ENCODE measurements at regions not wholly inside any gene's neighbourhood (a gene's known extent, or its start where the extent isn't known, plus 50 kb on each side); places are given as distances from the start of the nearest gene placed in this dataset.

DNA sequence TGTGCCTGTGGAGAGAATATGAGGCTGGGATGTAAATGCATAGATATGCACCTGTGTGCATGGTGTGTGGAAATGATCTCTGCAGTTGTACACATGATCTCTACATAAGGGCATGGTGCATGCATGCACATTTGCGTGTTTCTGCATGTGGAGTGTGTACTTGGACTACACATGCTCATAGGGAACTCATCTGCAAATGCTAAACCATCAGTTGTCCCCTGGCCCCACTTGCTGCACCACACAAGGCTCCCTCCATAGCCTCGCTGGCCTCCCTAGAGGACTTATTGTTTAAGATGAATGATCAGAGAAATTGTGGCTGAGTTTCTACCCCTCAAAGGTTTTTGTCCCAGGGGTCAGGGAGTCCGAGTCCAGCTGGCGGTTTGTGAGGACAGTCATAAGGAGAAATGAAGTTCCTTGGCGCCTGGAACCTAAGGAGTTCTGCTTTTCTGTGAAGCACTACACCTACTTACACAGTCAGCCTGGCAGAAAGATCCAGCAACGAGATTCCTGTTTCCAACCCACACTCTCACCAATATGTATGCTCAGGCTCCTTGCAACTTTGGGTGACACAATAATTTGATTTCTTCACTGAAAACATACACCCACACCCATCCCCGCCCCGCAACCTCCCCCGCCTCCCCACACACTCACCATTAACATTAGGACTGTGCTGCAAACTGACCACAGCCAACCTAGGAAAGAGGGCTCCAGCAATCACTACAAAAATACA is 79.9 kb upstream of the CPEB4 start:
- no peak for DNase-seq

DNA sequence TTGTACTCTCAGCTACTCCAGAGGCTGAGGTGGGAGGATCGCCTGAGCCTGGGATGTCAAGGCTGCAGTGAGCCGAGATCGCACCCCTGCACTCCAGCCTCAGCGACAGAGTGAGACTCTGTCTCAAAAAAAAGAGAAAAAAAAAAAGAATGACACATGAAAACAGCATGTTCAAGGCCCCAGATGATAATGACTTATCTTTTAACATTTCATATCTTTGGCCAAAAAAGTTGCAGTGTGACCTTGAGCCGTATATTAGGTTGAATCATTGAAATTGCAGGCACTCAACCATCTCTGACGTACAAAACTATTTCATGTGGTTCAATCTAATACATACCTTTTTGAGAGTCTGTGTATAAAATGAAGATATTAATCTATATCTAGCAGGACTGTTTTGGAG is 79.1 kb upstream of the CPEB4 start:
- no peak for DNase-seq

- no peak for DNase-seq
These were observed 75.2 kb upstream of the CPEB4 start for GRCh38 chr5:173812811-173813550.

GRCh38 chr5:173814053-173814452 is 74.1 kb upstream of the CPEB4 start:
- no peak for DNase-seq

- no peak for DNase-seq
These were observed 72.6 kb upstream of the CPEB4 start for GRCh38 chr5:173815571-173815970.

DNA sequence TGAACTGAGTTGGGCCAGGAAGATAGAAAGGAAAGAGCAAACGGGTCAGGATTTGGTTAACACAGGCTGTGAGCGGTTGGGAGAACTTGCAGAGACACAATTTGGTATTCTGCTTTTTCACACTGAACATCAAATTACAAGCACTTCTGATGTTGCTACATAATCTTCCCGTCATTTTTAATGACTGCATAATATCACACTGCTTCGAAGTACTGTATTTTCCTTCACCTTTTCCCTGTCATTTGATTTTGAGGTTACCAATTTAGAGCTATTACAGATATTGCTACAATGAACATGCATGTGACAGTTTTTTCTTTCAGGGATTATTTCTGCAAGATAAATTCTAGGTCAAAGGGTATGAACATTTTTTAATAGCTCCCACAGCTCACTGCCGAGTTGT is 71.4 kb upstream of the CPEB4 start:
- no peak for DNase-seq

DNA sequence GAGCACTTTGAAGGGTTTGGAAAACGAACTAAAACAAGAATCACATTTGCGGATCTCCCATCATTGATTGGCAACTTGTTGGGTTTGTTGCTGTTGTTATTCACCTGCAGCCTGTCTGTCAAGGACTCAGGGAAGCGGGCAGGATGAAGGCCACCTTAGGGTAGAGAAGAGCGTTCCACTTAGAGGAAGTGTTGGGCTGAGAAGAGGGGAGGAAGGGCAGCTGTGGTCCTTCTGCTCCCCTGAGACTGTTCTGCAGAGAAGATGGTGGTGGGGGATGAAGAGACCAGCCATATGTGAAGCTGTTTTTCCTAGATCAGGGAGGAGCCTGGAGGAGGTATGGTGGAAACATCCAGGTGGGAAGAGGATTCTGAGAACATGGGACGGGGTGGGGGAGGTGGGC is 70.6 kb upstream of the CPEB4 start:
- DNase-seq: no peak

GRCh38 chr5:173819521-173819920 is 68.6 kb upstream of the CPEB4 start:
- DNase-seq: no peak

DNA sequence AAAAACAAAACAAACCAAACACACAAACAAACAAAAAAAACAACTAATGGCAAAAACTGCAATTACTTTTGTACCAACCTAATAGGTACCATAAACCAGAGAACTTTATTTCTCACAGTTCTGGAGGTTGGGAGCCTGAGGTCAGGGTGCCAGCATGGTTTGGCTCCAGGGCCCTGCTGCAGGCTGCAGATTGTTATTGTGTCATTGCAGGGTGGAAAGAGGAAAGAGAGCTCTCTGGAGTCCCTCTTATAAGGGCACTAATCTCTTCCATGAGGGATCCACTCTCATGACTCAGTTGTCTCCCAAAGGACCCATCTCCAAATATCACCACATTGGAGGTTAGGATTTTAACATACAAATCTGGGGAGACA is 64.9 kb upstream of the CPEB4 start:
- no peak for DNase-seq

DNA sequence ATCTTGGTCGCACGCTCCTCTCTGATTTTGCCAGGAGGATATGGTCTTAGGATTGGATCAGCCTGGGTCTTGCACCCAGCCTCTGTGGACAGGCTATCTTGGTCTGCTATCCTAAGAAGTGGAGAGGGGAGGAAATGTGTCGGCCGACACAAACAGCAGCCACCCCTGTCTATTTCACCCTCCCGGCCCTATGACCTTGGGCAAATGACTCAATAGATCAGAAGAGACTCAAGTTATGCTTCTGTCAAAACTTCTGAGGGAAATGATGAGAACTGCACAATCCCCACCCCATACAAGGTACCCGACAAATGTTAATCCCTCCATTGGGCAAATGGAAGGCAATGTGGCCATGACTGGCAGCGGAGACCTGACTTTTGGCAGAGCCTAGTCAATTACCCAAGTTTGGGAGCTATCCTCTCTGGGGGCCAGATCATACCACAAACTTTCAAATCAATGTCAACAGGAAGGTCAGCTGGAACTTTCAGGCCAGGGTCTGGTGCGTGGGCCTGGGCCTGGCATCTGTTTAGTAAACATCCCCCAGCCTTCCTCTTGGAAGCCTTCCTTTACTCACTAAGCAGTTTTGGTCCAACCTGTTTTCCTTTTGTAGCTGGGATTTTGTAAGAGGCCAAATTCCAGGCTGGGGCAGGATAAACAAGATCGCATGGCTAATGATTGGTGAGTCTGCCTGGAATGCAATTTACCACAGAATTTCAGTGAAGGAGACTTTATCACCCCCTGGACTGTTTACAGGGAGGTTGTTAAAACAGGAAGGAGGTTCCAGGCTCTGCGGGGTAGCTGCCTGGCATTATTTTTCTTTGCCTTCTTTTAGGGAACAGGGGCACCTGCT is 64.2 kb upstream of the CPEB4 start:
- no peak for DNase-seq

DNA sequence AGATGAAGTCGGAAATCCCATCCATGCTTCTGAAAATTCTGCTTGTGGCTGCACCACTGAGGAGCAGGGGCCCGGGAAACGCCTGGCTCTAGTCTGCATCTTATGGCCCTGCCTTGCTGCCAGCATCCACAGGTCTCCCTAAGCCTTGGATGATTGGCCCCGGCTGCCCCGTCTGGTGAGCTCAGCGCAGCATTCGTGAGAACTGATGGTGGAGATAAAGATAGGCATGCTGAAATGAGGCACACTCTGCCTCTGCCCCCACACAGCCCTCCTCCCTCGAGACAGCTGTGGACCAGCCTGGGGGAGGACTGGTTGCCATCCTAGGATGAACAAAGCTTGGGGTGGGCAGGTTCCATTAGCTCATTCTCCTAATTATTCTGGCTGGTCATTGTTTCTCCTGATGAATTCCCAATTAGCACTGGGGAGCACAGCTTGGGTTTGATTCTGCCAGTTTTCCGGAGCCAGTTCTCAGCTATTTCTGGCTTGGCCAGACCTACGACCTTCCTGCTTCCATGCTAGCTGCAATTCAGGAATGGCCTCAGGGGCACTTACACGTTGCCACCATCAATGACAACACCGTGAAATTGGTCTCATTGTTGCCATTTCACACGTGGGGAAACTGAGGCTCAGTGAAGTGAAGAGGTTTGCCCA is 62.8 kb upstream of the CPEB4 start:
- no peak for DNase-seq

- no peak for DNase-seq
These were observed 62.1 kb upstream of the CPEB4 start for GRCh38 chr5:173826086-173826427.

DNA sequence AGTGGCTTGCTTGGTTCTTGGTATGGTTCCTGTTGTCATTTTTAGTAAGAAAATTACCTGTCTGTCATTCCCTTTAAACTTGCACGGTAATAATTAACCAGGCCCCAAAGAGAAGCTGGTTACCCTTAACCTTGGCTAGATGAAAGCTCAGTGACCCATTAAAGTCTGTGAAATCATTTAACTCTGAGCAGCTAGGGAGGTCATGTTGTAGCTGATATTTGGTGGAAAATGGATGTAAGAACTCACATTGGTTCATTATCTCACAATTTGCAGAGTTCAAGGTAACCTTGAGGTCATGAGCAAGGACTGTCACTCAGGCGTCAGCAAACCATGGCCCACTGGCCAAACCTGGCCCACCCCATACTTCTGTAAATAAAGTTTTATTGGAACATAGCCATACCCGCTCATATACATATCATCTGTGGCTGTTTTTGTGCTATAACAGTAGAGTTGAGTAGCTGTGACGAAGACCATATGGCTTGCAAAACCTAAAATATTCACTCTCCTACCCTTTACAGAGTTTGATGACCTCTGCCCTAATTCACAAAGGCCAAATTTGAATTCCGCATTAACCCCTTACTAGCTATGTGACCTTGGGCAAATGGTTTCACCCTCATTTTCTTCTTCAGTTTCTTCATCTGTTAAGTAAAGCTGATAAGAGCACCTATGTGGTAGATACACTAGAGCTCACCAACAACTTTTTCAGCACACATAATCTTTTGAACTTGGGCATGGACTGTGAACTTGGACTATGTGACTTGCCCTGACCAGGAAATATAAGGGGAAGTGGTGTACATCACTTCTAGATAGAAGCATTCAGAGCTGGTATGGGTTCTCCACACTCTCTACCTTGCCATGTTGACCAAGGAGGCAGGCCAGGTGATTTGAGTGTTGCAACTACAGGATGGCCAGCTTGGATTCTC is 61.5 kb upstream of the CPEB4 start:
- DNase-seq: no peak

DNA sequence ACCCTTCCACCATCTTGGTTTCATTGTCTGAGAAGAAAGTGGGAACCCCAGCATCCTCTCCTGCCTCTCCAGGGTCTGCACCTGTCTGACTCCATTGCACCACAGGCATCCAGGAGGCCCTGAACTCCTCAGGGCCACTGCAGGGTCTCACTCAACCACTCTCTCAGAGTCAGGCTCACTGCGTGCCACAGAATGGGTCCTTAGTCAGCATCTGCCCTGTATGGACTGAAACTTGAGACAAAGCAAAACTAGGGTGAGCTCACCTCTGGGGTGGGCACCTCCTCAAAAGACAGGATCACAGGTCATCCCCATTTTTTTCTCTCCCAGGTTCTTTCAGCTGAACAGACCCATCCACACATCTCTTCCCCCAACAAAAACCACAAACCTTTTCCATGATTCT is 59.2 kb upstream of the CPEB4 start:
- DNase-seq: no peak

DNA sequence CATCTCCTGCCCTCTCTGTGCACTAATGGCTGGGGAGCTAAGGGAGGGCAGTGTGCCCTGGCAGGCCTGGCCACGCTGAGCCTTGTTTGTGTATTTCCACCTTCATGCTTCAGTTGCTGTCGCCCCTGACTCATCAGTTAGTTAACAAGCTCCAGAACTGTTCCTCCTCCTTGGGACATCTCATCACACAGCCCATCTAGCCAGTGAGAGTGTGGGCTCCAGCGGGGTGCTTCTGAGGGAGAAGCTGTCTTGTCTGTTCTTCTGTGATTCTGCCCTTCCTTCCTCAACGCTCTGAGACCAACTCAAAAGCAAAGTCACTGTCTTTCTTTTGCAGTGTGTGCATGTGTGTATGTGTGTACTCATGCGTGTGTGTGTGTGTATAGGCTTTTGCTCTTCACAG is 58.3 kb upstream of the CPEB4 start:
- no peak for DNase-seq

DNA sequence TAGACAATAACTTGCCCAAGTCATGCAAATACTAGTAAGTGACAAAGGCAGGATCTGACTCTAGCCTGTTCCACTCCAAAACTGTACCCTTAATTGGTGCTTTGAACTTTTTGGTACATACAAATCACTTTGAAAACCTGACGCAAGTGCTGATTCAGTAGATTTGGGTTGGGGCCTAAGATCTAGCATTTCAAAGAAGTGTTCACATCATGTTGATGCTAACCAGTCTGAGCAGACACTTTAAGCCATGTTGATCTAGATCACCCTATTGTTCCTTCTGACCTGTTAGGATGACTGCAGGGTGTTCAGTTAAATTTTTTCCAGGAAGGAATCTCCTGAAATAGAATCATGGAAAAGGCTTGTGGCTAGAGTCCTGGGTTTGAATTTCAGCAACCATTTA is 57.7 kb upstream of the CPEB4 start:
- no peak for DNase-seq

- peak; percentile 1 for DNase-seq
These were observed 56.8 kb upstream of the CPEB4 start for GRCh38 chr5:173831196-173831914.

DNA sequence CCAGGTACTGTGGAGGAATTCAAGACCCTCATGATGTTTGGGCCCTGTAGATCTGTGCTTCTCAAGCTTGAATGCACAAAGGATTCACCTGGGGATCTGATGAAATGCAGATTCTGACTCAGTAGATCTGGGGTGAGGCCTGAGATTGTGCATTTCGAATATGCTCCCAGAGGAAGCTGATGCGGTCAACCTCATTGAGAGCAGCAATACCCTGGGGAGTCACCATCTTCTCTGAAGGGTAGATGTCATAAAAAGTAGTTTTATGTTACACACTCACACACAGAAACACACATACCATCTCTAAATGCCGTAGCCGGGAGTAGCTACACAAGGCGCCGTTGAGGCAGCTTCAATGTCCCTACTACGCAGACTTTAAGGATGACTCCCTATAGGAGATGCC is 55.8 kb upstream of the CPEB4 start:
- no peak for DNase-seq

DNA sequence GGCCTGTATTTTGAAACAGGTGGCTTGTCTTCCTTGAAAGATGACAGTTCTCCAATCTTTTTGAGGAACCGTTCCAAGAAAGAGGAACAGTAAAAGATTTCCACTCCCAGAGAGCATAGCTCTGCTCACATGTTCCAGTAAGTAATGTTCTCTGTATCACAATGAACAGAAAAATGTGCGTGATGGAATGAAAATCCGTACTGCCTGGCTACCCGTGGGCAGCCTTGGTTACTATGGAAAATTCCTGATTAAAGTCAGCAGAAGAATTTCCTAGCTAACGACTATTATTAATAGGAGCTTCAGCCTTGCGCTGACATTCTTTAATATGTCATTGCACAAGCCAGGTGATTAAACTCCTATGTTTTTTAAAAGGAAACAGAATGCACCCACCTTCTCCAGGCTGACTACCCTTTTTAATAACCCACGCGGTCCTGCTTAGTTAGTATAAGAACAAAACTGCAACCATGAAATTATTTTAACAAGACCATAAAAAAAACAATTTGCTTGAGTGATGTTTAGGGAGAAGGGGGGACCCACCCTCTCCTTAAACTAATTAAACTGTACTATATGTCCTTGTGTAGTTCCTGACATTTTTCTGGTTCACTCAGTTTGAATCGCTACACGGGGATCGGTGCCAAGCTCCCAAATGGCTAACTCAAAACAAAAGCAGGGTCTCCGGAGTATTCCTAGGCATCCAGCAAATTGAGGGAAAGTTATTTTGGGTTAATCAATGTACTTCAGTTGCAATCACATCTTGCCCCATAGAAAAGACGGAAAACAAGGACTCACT is 54.8 kb upstream of the CPEB4 start:
- no peak for DNase-seq

GRCh38 chr5:173834071-173834771 is 53.9 kb upstream of the CPEB4 start:
- no peak for DNase-seq

All from NCI-H524 treated with DMSO at 0.1 percent for 48 hours (cell line).